HEK293 (cell line): ENCODE measurements at regions not wholly inside any gene's neighbourhood (a gene's known extent, or its start where the extent isn't known, plus 50 kb on each side); places are given as distances from the start of the nearest gene placed in this dataset.
"Not testable (repeated sequence)": the region's sequence is repeated elsewhere in the genome, so short reads cannot be mapped to it uniquely, and the experiment has no call there.

ENCODE experiments used
- BCL11A ChIP-seq: fragments of 450-650 bp; formaldehyde crosslinking; IDR thresholded peaks from 2 replicates; pipeline ENCODE4 v1.5.1; 2016; ENCODE audit warnings: low read depth, missing biosample characterization, missing genetic modification characterization
- CTCF ChIP-seq: fragments of 450-650 bp; formaldehyde crosslinking; IDR thresholded peaks from 2 replicates; pipeline ENCODE4 v1.5.1; 2016; ENCODE audit warnings: missing biosample characterization, missing genetic modification characterization
- KLF16 ChIP-seq: fragments of 450-650 bp; formaldehyde crosslinking; IDR thresholded peaks from 2 replicates; pipeline ENCODE4 v1.5.1; 2017; ENCODE audit warnings: missing biosample characterization, missing genetic modification characterization
- MYNN ChIP-seq: fragments of 450-650 bp; formaldehyde crosslinking; IDR thresholded peaks from 2 replicates; pipeline ENCODE4 v1.5.1; 2016; ENCODE audit warnings: missing biosample characterization, missing genetic modification characterization, borderline replicate concordance
- REST ChIP-seq: fragments of 450-650 bp; formaldehyde crosslinking; IDR thresholded peaks from 2 replicates; pipeline ENCODE4 v1.5.1; 2016; ENCODE audit warnings: missing biosample characterization, missing genetic modification characterization
- TCF7L2 ChIP-seq: IDR thresholded peaks from 2 replicates; pipeline ENCODE4 v1.6.1; 2011; ENCODE audit warnings: low read depth, mild to moderate bottlenecking, inconsistent platforms, low read length, moderate library complexity, borderline replicate concordance
- YY1 ChIP-seq: fragments of 450-650 bp; formaldehyde crosslinking; IDR thresholded peaks from 2 replicates; pipeline ENCODE4 v1.5.1; 2018; ENCODE audit warnings: missing biosample characterization, missing genetic modification characterization
- ZBTB8A ChIP-seq: fragments of 450-650 bp; formaldehyde crosslinking; IDR thresholded peaks from 2 replicates; pipeline ENCODE4 v1.5.1; 2016; ENCODE audit warnings: missing biosample characterization, missing genetic modification characterization
- ZFP37 ChIP-seq: fragments of 450-650 bp; formaldehyde crosslinking; IDR thresholded peaks from 2 replicates; pipeline ENCODE4 v1.5.1; 2016; ENCODE audit warnings: missing biosample characterization, missing genetic modification characterization
- ZNF174 ChIP-seq: fragments of 450-650 bp; formaldehyde crosslinking; IDR thresholded peaks from 2 replicates; pipeline ENCODE4 v1.5.0; 2017; ENCODE audit warnings: missing biosample characterization, mild to moderate bottlenecking, missing genetic modification characterization
- ZNF513 ChIP-seq: fragments of 450-650 bp; IDR thresholded peaks from 2 replicates; pipeline ENCODE4 v1.5.1; 2018; ENCODE audit warnings: missing biosample characterization, missing genetic modification characterization
- ZNF776 ChIP-seq: fragments of 450-650 bp; formaldehyde crosslinking; IDR thresholded peaks from 2 replicates; pipeline ENCODE4 v1.5.0; 2017; ENCODE audit warnings: missing biosample characterization, missing genetic modification characterization, borderline replicate concordance

GRCh38 chr12:94816746-94817145, 166.4 kb upstream of the TMCC3 start:
- not testable (repeated sequence) for TF ChIP-seq ZNF513 (tag by site-specific recombination); YY1; CTCF; TCF7L2; ZNF776 (tag by site-specific recombination); REST (tag by site-specific recombination); ZBTB8A (tag by site-specific recombination); KLF16 (tag by site-specific recombination); BCL11A (tag by site-specific recombination); ZNF174; ZFP37 (tag by site-specific recombination); MYNN (tag by site-specific recombination)
